ENCODE measurements at regions not wholly inside any gene's neighbourhood (a gene's known extent, or its start where the extent isn't known, plus 50 kb on each side); places are given as distances from the start of the nearest gene placed in this dataset.

- TF ChIP-seq TCF4 (CRISPR knock-in tag; IDR thresholded peaks at IDR 0.05; ENCODE audit: borderline replicate concordance) (no peak), CSRNP3 (CRISPR knock-in tag; IDR thresholded peaks at IDR 0.05) (no peak)
- no peak for ATAC-seq
Observed at GRCh38 chr1:222250376-222250775, 297.5 kb downstream of the HHIPL2 start.

DNA sequence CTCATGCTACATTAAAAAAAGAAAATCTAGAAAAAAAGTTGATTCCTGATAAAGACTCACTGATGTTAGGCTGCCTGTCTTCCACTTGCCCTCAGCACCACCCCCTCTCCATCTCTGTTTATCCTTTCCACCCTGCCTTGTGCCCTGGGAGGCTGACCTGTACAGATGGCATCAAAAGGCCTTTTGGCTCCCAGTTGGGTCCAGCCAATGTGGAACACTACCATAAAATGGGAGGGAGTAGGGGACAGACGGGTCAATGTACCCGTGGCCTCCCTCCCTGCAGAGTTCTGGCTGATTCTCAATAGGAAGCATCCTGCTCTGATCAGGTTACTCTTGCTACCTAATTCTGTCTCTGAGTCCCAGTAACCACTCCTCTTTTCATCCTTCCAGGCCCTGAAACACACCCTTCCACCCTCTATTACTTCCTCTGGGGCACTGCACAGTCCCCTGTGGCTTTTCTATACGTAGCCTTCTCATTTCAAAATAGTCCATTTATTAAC lies 300.0 kb downstream of the HHIPL2 start:
- TF ChIP-seq TOX (CRISPR knock-in tag; IDR thresholded peaks at IDR 0.05; ENCODE audit: borderline replicate concordance) = no peak
- TF ChIP-seq PPARA (CRISPR knock-in tag; IDR thresholded peaks at IDR 0.05; ENCODE audit: borderline replicate concordance) = no peak
- TF ChIP-seq, protein P1, sequence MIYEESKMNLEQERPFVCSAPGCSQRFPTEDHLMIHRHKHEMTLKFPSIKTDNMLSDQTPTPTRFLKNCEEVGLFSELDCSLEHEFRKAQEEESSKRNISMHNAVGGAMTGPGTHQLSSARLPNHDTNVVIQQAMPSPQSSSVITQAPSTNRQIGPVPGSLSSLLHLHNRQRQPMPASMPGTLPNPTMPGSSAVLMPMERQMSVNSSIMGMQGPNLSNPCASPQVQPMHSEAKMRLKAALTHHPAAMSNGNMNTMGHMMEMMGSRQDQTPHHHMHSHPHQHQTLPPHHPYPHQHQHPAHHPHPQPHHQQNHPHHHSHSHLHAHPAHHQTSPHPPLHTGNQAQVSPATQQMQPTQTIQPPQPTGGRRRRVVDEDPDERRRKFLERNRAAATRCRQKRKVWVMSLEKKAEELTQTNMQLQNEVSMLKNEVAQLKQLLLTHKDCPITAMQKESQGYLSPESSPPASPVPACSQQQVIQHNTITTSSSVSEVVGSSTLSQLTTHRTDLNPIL (CRISPR knock-in tag; IDR thresholded peaks at IDR 0.05; ENCODE audit: low read depth) = no peak
- TF ChIP-seq ZNF565 (CRISPR knock-in tag; conservative IDR thresholded peaks at IDR 0.05; ENCODE audit: low read depth) = no peak
- no peak for TF ChIP-seq RARB (CRISPR knock-in tag; IDR thresholded peaks at IDR 0.05)
- no peak for TF ChIP-seq ISL1 (CRISPR knock-in tag; IDR thresholded peaks at IDR 0.05)
- no peak for TF ChIP-seq TSHZ2 (CRISPR knock-in tag; IDR thresholded peaks at IDR 0.05)
- no peak for TF ChIP-seq CSRNP3 (CRISPR knock-in tag; IDR thresholded peaks at IDR 0.05)
- TF ChIP-seq GLIS3 (CRISPR knock-in tag; IDR thresholded peaks at IDR 0.05) = no peak
- no peak for TF ChIP-seq ZFP30 (CRISPR knock-in tag; IDR thresholded peaks at IDR 0.05)
- no peak for TF ChIP-seq SNAI2 (CRISPR knock-in tag; IDR thresholded peaks at IDR 0.05)
- TF ChIP-seq BACH2 (CRISPR knock-in tag; IDR thresholded peaks at IDR 0.05; ENCODE audit: borderline replicate concordance) = no peak
- TF ChIP-seq ZNF70 (CRISPR knock-in tag; IDR thresholded peaks at IDR 0.05) = no peak
- TF ChIP-seq ZFP3 (CRISPR knock-in tag; IDR thresholded peaks at IDR 0.05) = no peak
- TF ChIP-seq, protein P2, sequence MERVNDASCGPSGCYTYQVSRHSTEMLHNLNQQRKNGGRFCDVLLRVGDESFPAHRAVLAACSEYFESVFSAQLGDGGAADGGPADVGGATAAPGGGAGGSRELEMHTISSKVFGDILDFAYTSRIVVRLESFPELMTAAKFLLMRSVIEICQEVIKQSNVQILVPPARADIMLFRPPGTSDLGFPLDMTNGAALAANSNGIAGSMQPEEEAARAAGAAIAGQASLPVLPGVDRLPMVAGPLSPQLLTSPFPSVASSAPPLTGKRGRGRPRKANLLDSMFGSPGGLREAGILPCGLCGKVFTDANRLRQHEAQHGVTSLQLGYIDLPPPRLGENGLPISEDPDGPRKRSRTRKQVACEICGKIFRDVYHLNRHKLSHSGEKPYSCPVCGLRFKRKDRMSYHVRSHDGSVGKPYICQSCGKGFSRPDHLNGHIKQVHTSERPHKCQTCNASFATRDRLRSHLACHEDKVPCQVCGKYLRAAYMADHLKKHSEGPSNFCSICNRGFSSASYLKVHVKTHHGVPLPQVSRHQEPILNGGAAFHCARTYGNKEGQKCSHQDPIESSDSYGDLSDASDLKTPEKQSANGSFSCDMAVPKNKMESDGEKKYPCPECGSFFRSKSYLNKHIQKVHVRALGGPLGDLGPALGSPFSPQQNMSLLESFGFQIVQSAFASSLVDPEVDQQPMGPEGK (CRISPR knock-in tag; IDR thresholded peaks at IDR 0.05; ENCODE audit: borderline replicate concordance) = no peak
- TF ChIP-seq, protein P3, sequence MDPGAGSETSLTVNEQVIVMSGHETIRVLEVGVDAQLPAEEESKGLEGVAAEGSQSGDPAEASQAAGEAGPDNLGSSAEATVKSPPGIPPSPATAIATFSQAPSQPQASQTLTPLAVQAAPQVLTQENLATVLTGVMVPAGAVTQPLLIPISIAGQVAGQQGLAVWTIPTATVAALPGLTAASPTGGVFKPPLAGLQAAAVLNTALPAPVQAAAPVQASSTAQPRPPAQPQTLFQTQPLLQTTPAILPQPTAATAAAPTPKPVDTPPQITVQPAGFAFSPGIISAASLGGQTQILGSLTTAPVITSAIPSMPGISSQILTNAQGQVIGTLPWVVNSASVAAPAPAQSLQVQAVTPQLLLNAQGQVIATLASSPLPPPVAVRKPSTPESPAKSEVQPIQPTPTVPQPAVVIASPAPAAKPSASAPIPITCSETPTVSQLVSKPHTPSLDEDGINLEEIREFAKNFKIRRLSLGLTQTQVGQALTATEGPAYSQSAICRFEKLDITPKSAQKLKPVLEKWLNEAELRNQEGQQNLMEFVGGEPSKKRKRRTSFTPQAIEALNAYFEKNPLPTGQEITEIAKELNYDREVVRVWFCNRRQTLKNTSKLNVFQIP (CRISPR knock-in tag; IDR thresholded peaks at IDR 0.05; ENCODE audit: borderline replicate concordance, low read depth) = no peak
- TF ChIP-seq ESRRG (CRISPR knock-in tag; IDR thresholded peaks at IDR 0.05) = no peak
- no peak for TF ChIP-seq OSR1 (CRISPR knock-in tag; IDR thresholded peaks at IDR 0.05)
- no peak for TF ChIP-seq TCF4 (CRISPR knock-in tag; IDR thresholded peaks at IDR 0.05; ENCODE audit: borderline replicate concordance)
- ATAC-seq = no peak

GRCh38 chr1:222247081-222247480 lies 300.8 kb downstream of the HHIPL2 start:
- no peak for ATAC-seq
- TF ChIP-seq ZFP30 (CRISPR knock-in tag; IDR thresholded peaks at IDR 0.05) (no peak), GLIS3 (CRISPR knock-in tag; IDR thresholded peaks at IDR 0.05) (no peak), BACH2 (CRISPR knock-in tag; IDR thresholded peaks at IDR 0.05; ENCODE audit: borderline replicate concordance) (no peak), TSHZ2 (CRISPR knock-in tag; IDR thresholded peaks at IDR 0.05) (no peak), ZFP3 (CRISPR knock-in tag; IDR thresholded peaks at IDR 0.05) (no peak), ZNF565 (CRISPR knock-in tag; conservative IDR thresholded peaks at IDR 0.05; ENCODE audit: low read depth) (no peak), PPARA (CRISPR knock-in tag; IDR thresholded peaks at IDR 0.05; ENCODE audit: borderline replicate concordance) (no peak), ESRRG (CRISPR knock-in tag; IDR thresholded peaks at IDR 0.05) (no peak), CSDC2 (CRISPR knock-in tag; IDR thresholded peaks at IDR 0.05) (no peak), ZNF70 (CRISPR knock-in tag; IDR thresholded peaks at IDR 0.05) (no peak), RARB (CRISPR knock-in tag; IDR thresholded peaks at IDR 0.05) (no peak)
- TF ChIP-seq, protein P3 (CRISPR knock-in tag; IDR thresholded peaks at IDR 0.05; ENCODE audit: borderline replicate concordance, low read depth) = no peak

Measured in SK-N-SH treated with all-trans-retinoic acid at 6 μM for 48 hours (cell line).